Neural progenitor cell (in vitro differentiated cells): ENCODE measurements at regions not wholly inside any gene's neighbourhood (a gene's known extent, or its start where the extent isn't known, plus 50 kb on each side); places are given as distances from the start of the nearest gene placed in this dataset.

ENCODE experiments used
- DNase-seq: peaks from one replicate; pipeline ENCODE4 v3.0.0-alpha.2; 2016; ENCODE audit warnings: low spot score
- H2AFZ ChIP-seq: fragments of 200-600 bp; sonication (generic); replicated peaks from 2 replicates; pipeline ENCODE4 v1.6.1; 2016; ENCODE audit warnings: antibody characterized with exemption
- H3F3A ChIP-seq: fragments of 200-600 bp; sonication (generic); 2 replicates; pipeline ENCODE4 v1.6.1; 2016; ENCODE audit warnings: antibody characterized with exemption, low read depth
- H3K27ac ChIP-seq: fragments of 200-600 bp; sonication (generic); 2 replicates; pipeline ENCODE4 v1.5.1; 2016; ENCODE audit warnings: mild to moderate bottlenecking
- H3K27me3 ChIP-seq: fragments of 200-600 bp; sonication (generic); 2 replicates; pipeline ENCODE4 v1.6.1; 2016; ENCODE audit warnings: mild to moderate bottlenecking, moderate library complexity
- H3K36me3 ChIP-seq: fragments of 200-600 bp; sonication (generic); 2 replicates; pipeline ENCODE4 v1.5.1; 2016
- H3K4me1 ChIP-seq: fragments of 200-600 bp; sonication (generic); 2 replicates; pipeline ENCODE4 v1.6.1; 2016; ENCODE audit warnings: mixed run types
- H3K4me2 ChIP-seq: fragments of 200-600 bp; sonication (generic); 2 replicates; pipeline ENCODE4 v1.6.1; 2016
- H3K4me3 ChIP-seq: fragments of 200-600 bp; sonication (generic); 2 replicates; pipeline ENCODE4 v1.5.1; 2016
- H3K79me2 ChIP-seq: fragments of 200-600 bp; sonication (generic); 2 replicates; pipeline ENCODE4 v1.6.1; 2016; ENCODE audit warnings: low read depth
- H3K9ac ChIP-seq: fragments of 200-600 bp; sonication (generic); 2 replicates; pipeline ENCODE4 v1.6.1; 2016
- H3K9me3 ChIP-seq: fragments of 200-600 bp; sonication (generic); 2 replicates; pipeline ENCODE4 v1.5.1; 2016; ENCODE audit warnings: low read depth
- H4K20me1 ChIP-seq: fragments of 200-600 bp; sonication (generic); 2 replicates; pipeline ENCODE4 v1.6.1; 2016; ENCODE audit warnings: low read depth
- H3K27ac Mint-ChIP-seq: 3 replicates; pipeline ENCODE4 v1.8.0; 2021; ENCODE audit warnings: mixed read lengths
- H3K27me3 Mint-ChIP-seq: 2 replicates; pipeline ENCODE4 v1.8.0; 2022; ENCODE audit warnings: low read depth, mild to moderate bottlenecking, inconsistent platforms, moderate library complexity, mixed read lengths; ENCODE audit not compliant: insufficient read depth
- H3K36me3 Mint-ChIP-seq: 3 replicates; pipeline ENCODE4 v1.8.0; 2021; ENCODE audit warnings: mixed read lengths
- H3K4me1 Mint-ChIP-seq: 3 replicates; pipeline ENCODE4 v1.8.0; 2021; ENCODE audit warnings: mixed read lengths
- H3K4me3 Mint-ChIP-seq: 3 replicates; pipeline ENCODE4 v1.8.0; 2021; ENCODE audit warnings: mild to moderate bottlenecking, moderate library complexity, mixed read lengths
- H3K9me3 Mint-ChIP-seq: 3 replicates; pipeline ENCODE4 v1.8.0; 2020; ENCODE audit warnings: mixed read lengths
- EZH2 ChIP-seq: fragments of 200-600 bp; sonication (generic); IDR thresholded peaks from 2 replicates; pipeline ENCODE4 v1.6.1; 2017; ENCODE audit warnings: antibody characterized with exemption, mild to moderate bottlenecking, moderate library complexity
- EZH2phosphoT487 ChIP-seq: fragments of 200-600 bp; sonication (generic); IDR thresholded peaks from 2 replicates; pipeline ENCODE4 v1.6.1; 2017; ENCODE audit warnings: antibody characterized with exemption
- TF ChIP-seq, protein P1 (sequence below): fragments of 200-600 bp; sonication (generic); IDR thresholded peaks from 2 replicates; pipeline ENCODE4 v1.5.1; 2017; ENCODE audit warnings: antibody characterized with exemption, mild to moderate bottlenecking

DNA sequence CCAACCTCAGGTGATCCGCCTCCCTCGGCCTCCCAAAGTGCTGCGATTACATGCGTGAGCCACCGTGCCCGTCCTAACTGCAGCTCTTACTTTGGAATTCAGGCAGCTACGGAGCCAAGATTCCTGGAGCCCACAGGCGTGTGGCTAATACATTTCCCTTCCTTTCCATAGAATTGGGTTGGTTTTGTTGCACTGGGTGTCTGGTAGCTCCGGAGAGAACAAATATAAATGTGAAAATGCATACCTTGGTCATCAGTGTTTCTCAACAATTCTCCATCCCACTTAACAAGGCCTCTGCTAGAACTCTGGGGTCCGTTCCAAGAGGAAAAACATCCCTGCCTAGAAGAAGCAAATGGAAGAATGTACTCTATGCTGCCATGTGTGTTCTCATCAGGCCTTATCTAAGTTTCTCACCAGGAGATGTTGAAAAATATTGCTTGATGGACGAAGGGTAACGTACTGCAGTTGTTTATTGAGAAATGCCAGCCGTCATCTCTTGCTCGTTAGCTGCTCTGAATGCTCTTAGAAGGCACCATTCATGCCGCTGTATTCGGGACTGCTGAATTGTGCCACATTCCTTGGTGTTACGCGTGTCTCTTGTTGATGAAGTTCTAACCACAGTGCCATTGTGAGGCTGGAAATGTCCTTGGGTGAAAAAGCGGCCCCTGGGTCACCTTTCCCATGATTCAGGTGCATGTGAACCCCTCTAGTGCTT, 50.5 kb upstream of the CD99 start:
- no peak overlapping the region for H3K4me3 ChIP-seq
- DNase-seq = no peak
- H3K4me3 Mint-ChIP-seq = no peak overlapping the region
- no peaks in the 10 kb centered on the region for H3K9me3 ChIP-seq
- no peaks in the 10 kb centered on the region for H3K4me1 ChIP-seq
- no peak overlapping the region for H3K4me2 ChIP-seq
- H3K4me1 Mint-ChIP-seq = no peaks in the 10 kb centered on the region
- H3K9me3 Mint-ChIP-seq = no peaks in the 10 kb centered on the region
- H4K20me1 ChIP-seq = no peaks in the 10 kb centered on the region
- peaks cover 15% of the 10 kb centered on the region for H3K36me3 Mint-ChIP-seq
- peaks cover 4% of the 10 kb centered on the region for H3K27me3 Mint-ChIP-seq
- no peak overlapping the region for H2AFZ ChIP-seq
- no peaks in the 10 kb centered on the region for H3K36me3 ChIP-seq
- TF ChIP-seq EZH2phosphoT487 = no peak
- TF ChIP-seq, protein P1, sequence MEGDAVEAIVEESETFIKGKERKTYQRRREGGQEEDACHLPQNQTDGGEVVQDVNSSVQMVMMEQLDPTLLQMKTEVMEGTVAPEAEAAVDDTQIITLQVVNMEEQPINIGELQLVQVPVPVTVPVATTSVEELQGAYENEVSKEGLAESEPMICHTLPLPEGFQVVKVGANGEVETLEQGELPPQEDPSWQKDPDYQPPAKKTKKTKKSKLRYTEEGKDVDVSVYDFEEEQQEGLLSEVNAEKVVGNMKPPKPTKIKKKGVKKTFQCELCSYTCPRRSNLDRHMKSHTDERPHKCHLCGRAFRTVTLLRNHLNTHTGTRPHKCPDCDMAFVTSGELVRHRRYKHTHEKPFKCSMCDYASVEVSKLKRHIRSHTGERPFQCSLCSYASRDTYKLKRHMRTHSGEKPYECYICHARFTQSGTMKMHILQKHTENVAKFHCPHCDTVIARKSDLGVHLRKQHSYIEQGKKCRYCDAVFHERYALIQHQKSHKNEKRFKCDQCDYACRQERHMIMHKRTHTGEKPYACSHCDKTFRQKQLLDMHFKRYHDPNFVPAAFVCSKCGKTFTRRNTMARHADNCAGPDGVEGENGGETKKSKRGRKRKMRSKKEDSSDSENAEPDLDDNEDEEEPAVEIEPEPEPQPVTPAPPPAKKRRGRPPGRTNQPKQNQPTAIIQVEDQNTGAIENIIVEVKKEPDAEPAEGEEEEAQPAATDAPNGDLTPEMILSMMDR = no peak
- no peak for TF ChIP-seq EZH2
- no peak overlapping the region for H3K9ac ChIP-seq
- no peaks in the 10 kb centered on the region for H3K79me2 ChIP-seq
- H3K27ac Mint-ChIP-seq = no peak overlapping the region
- no peaks in the 10 kb centered on the region for H3K27me3 ChIP-seq
- no peak overlapping the region for H3K27ac ChIP-seq
- peaks cover 8% of the 10 kb centered on the region for H3F3A ChIP-seq

DNA sequence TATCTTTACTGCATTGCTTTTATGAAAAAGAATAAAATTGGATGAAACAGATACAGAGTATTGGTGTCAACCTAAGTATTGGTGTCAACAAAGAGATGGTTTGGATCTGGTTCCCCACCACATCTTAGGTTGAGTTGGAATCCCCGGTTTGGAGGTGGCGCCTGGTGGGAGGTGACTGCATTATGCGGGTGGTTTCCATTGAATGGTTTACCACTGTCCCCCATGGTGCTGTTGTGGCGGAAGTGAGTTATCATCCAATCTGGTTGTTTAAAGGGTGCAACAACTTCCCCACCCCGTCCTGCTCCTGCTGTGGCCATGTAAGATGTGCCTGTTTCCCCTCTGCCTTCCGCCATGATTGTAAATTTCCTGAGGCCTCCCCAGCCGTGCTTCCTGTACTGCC, 52.8 kb upstream of the CD99 start:
- peaks cover 8% of the 10 kb centered on the region for H3F3A ChIP-seq
- no peak for TF ChIP-seq EZH2
- TF ChIP-seq, protein P1 = no peak
- TF ChIP-seq EZH2phosphoT487 = no peak
- Mint-ChIP-seq H3K9me3 (no peaks in the 10 kb centered on the region), H3K27me3 (peaks cover 4% of the 10 kb centered on the region), H3K4me3 (no peak overlapping the region), H3K27ac (no peak overlapping the region), H3K36me3 (peaks cover 14% of the 10 kb centered on the region), H3K4me1 (no peaks in the 10 kb centered on the region)
- no peak overlapping the region for H2AFZ ChIP-seq
- no peaks in the 10 kb centered on the region for H3K27me3 ChIP-seq
- no peak overlapping the region for H3K27ac ChIP-seq
- H3K9ac ChIP-seq = no peak overlapping the region
- no peaks in the 10 kb centered on the region for H3K9me3 ChIP-seq
- H3K4me1 ChIP-seq = no peaks in the 10 kb centered on the region
- no peaks in the 10 kb centered on the region for H3K36me3 ChIP-seq
- H3K4me2 ChIP-seq = no peak overlapping the region
- no peak for DNase-seq
- H3K79me2 ChIP-seq = no peaks in the 10 kb centered on the region
- H4K20me1 ChIP-seq = no peaks in the 10 kb centered on the region
- no peak overlapping the region for H3K4me3 ChIP-seq

DNA sequence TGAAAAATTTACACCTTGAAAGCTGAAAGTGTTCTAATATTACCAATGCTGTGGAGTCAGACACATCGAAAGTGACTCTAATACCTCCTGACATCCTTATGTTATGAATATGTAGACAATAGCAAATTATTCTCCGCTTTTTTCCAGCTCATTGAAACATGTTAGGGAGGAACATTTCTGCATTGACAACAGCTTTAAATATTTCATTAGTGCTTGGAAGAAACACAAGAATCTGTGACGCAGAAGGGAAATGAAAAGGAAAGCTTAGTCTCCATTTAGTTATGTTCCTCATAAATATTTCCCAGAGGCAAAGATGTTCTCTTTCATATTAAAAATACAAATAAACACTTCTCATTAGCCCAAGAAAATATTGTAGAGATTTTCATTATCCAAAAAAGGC, 55.8 kb upstream of the CD99 start:
- H3K27ac ChIP-seq = no peak overlapping the region
- no peaks in the 10 kb centered on the region for H3K9me3 Mint-ChIP-seq

More for the DNA sequence above, 55.8 kb upstream of the CD99 start:
- H3K79me2 ChIP-seq = no peaks in the 10 kb centered on the region
- no peak for TF ChIP-seq EZH2
- TF ChIP-seq, protein P1 = no peak
- TF ChIP-seq EZH2phosphoT487 = no peak
- no peaks in the 10 kb centered on the region for H3K4me1 Mint-ChIP-seq
- H3K27me3 ChIP-seq = no peaks in the 10 kb centered on the region
- peaks cover 2% of the 10 kb centered on the region for H3K27me3 Mint-ChIP-seq
- no peak overlapping the region for H3K27ac Mint-ChIP-seq
- no peak overlapping the region for H2AFZ ChIP-seq
- peaks cover 28% of the 10 kb centered on the region for H3K36me3 Mint-ChIP-seq
- H3K4me3 ChIP-seq = no peak overlapping the region
- H3K4me3 Mint-ChIP-seq = no peak overlapping the region
- no peaks in the 10 kb centered on the region for H3K36me3 ChIP-seq
- peaks cover 8% of the 10 kb centered on the region for H3F3A ChIP-seq
- no peak overlapping the region for H3K9ac ChIP-seq
- no peak for DNase-seq
- no peak overlapping the region for H3K4me2 ChIP-seq
- no peaks in the 10 kb centered on the region for H4K20me1 ChIP-seq
- no peaks in the 10 kb centered on the region for H3K4me1 ChIP-seq
- H3K9me3 ChIP-seq = no peaks in the 10 kb centered on the region
